ENCODE measurements at regions not wholly inside any gene's neighbourhood (a gene's known extent, or its start where the extent isn't known, plus 50 kb on each side); places are given as distances from the start of the nearest gene placed in this dataset.

GRCh38 chr12:41731061-41731460, 413.6 kb downstream of the GXYLT1 start:
- ATAC-seq: no peak
- Mint-ChIP-seq H3K4me1 (peaks cover 13% of the 10 kb centered on the region), H3K4me3 (no peak overlapping the region), H3K27ac (no peak overlapping the region), H3K9me3 (peaks cover 25% of the 10 kb centered on the region), H3K27me3 (ENCODE audit: low read depth) (no peaks in the 10 kb centered on the region), H3K36me3 (no peaks in the 10 kb centered on the region)
- no peak for DNase-seq (ENCODE audit: low spot score)
- CTCF ChIA-PET: no interaction called here
- TF ChIP-seq CBFB (CRISPR knock-in tag; IDR thresholded peaks at IDR 0.05; ENCODE audit: low read depth): no peak
- no peak for TF ChIP-seq TEAD1 (CRISPR knock-in tag; IDR thresholded peaks at IDR 0.05)
- TF ChIP-seq IRF2 (CRISPR knock-in tag; IDR thresholded peaks at IDR 0.05; ENCODE audit: borderline replicate concordance, low read depth): no peak
- TF ChIP-seq CREM (CRISPR knock-in tag; IDR thresholded peaks at IDR 0.05): no peak
- no peak for TF ChIP-seq NFATC4 (CRISPR knock-in tag; IDR thresholded peaks at IDR 0.05)
- POLR2A ChIA-PET: no interaction called here

GRCh38 chr12:41724216-41724615, 420.5 kb downstream of the GXYLT1 start:
- POLR2A ChIA-PET: no interaction called here

GRCh38 chr12:41719214-41719613, 425.5 kb downstream of the GXYLT1 start:
- ChIA-PET POLR2A (no interaction called here), CTCF (no interaction called here)
- H3K27ac Mint-ChIP-seq: 0 out of 2 replicates have a peak overlapping the region, but pooled peaks have one; percentile 54
- no peak overlapping the region for H3K4me3 Mint-ChIP-seq
- ATAC-seq (no peak), DNase-seq (ENCODE audit: low spot score) (no peak)
- no peaks in the 10 kb centered on the region for H3K36me3 Mint-ChIP-seq
- H3K4me1 Mint-ChIP-seq: peaks cover 32% of the 10 kb centered on the region
- no peaks in the 10 kb centered on the region for H3K9me3 Mint-ChIP-seq
- H3K27me3 Mint-ChIP-seq (ENCODE audit: low read depth): no peaks in the 10 kb centered on the region
- TF ChIP-seq MXD4 (CRISPR knock-in tag; IDR thresholded peaks at IDR 0.05; ENCODE audit: borderline replicate concordance) (no peak), GTF2I (CRISPR knock-in tag; conservative IDR thresholded peaks at IDR 0.05) (no peak), USF2 (CRISPR knock-in tag; IDR thresholded peaks at IDR 0.05) (no peak), NFATC4 (CRISPR knock-in tag; IDR thresholded peaks at IDR 0.05) (no peak), ZNF121 (CRISPR knock-in tag; IDR thresholded peaks at IDR 0.05) (no peak), ESRRA (CRISPR knock-in tag; IDR thresholded peaks at IDR 0.05; ENCODE audit: borderline replicate concordance) (no peak), ATF1 (CRISPR knock-in tag; IDR thresholded peaks at IDR 0.05) (no peak), AFF4 (CRISPR knock-in tag; IDR thresholded peaks at IDR 0.05; ENCODE audit: borderline replicate concordance) (no peak), CREM (CRISPR knock-in tag; IDR thresholded peaks at IDR 0.05) (no peak), TP53 (CRISPR knock-in tag; IDR thresholded peaks at IDR 0.05) (no peak)

More at GRCh38 chr12:41724216-41724615, 420.5 kb downstream of the GXYLT1 start:
- TF ChIP-seq ZNF425 (CRISPR knock-in tag; conservative IDR thresholded peaks at IDR 0.05): no peak
- TF ChIP-seq PRRX2 (CRISPR knock-in tag; IDR thresholded peaks at IDR 0.05): no peak
- TF ChIP-seq NFATC4 (CRISPR knock-in tag; IDR thresholded peaks at IDR 0.05): no peak
- no peak for TF ChIP-seq ELF4 (CRISPR knock-in tag; IDR thresholded peaks at IDR 0.05; ENCODE audit: low read depth)
- TF ChIP-seq TP53 (CRISPR knock-in tag; IDR thresholded peaks at IDR 0.05): no peak
- no peak for TF ChIP-seq ATF1 (CRISPR knock-in tag; IDR thresholded peaks at IDR 0.05)
- TF ChIP-seq SP1 (CRISPR knock-in tag; conservative IDR thresholded peaks at IDR 0.05): no peak
- TF ChIP-seq ZNF512 (CRISPR knock-in tag; IDR thresholded peaks at IDR 0.05; ENCODE audit: borderline replicate concordance): no peak
- no peak for TF ChIP-seq ZNF219 (CRISPR knock-in tag; IDR thresholded peaks at IDR 0.05; ENCODE audit: borderline replicate concordance)
- TF ChIP-seq MLX (CRISPR knock-in tag; IDR thresholded peaks at IDR 0.05): no peak
- no peak for TF ChIP-seq MXD4 (CRISPR knock-in tag; IDR thresholded peaks at IDR 0.05; ENCODE audit: borderline replicate concordance)
- TF ChIP-seq TCF7 (CRISPR knock-in tag; IDR thresholded peaks at IDR 0.05; ENCODE audit: low read depth): no peak
- no peaks in the 10 kb centered on the region for H3K27me3 Mint-ChIP-seq (ENCODE audit: low read depth)
- CTCF ChIA-PET: no interaction called here
- peaks cover 11% of the 10 kb centered on the region; the same call in 1 of the 2 replicates for H3K9me3 Mint-ChIP-seq
- DNase-seq (ENCODE audit: low spot score) (no peak), ATAC-seq (no peak)
- no peaks in the 10 kb centered on the region for H3K36me3 Mint-ChIP-seq
- no peak overlapping the region for H3K27ac Mint-ChIP-seq
- peaks cover 14% of the 10 kb centered on the region for H3K4me1 Mint-ChIP-seq
- H3K4me3 Mint-ChIP-seq: no peak overlapping the region

Measured in WTC11 (cell line).